ENCODE measurements at regions not wholly inside any gene's neighbourhood (a gene's known extent, or its start where the extent isn't known, plus 50 kb on each side); places are given as distances from the start of the nearest gene placed in this dataset.

GRCh38 chr4:17170131-17170530 lies 271.7 kb upstream of the LDB2 start:
- no peak for DNase-seq (ENCODE audit: low read depth)

DNA sequence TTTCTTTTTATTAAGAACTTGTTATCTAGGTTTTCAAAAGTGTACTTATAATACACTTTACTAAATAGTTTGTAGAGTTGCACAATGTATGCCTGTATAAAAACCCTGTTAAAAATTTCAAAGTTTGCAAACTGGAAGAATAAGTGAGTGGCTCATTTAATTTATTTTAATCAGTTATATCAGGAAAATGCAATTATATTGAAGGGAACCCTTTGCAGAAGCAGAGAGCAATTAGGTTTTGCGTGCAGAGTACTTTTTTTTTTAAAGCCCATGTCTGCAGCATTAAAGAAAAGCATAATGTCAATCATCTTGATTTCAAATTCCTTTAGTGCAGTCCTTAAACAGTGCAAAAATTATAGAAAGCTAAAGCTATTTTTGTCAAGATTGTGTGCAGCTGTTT lies 271.3 kb upstream of the LDB2 start:
- DNase-seq (ENCODE audit: low read depth): no peak

DNA sequence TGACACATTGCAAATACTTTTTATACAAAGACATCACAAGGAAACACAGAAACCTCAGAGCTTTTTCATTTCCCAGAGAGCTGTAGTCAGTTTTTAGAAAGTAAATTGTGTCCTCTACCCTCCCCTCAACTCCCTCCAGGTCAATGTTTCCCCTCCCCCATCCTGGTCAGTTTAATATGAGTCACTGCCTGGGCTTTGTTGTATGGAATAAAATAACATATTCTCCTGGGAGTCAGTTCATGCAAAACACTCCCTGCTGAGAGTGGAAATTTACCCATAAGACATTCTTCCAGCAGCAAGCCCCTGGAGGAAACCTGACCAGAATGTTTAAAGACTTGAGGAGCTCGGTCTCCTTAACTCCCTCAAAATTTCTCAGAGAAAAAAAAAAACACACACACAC lies 270.1 kb upstream of the LDB2 start:
- no peak for DNase-seq (ENCODE audit: low read depth)

- no peak for DNase-seq (ENCODE audit: low read depth)
Measured at GRCh38 chr4:17166954-17167353, 268.5 kb upstream of the LDB2 start.

GRCh38 chr4:17165286-17165685 lies 266.8 kb upstream of the LDB2 start:
- DNase-seq (ENCODE audit: low read depth): no peak

DNA sequence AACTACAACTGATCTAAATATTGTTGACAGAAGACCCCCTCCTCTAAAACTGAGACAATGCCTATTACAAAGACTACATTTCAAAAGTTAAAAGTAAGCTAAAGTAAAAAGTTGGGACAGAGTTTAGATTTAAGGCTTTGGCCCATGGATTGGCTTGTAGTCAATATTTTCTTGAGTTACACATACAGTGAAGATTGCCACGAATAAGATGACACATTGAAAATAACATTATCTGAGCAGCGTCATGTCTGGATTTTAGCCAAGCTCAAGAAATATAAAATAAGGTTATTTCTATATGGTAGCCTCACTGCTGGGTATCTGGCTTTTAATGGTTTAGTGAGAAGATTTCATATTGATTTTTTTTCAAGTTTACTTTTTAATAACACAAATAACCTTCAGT lies 266.2 kb upstream of the LDB2 start:
- DNase-seq (ENCODE audit: low read depth): no peak

DNA sequence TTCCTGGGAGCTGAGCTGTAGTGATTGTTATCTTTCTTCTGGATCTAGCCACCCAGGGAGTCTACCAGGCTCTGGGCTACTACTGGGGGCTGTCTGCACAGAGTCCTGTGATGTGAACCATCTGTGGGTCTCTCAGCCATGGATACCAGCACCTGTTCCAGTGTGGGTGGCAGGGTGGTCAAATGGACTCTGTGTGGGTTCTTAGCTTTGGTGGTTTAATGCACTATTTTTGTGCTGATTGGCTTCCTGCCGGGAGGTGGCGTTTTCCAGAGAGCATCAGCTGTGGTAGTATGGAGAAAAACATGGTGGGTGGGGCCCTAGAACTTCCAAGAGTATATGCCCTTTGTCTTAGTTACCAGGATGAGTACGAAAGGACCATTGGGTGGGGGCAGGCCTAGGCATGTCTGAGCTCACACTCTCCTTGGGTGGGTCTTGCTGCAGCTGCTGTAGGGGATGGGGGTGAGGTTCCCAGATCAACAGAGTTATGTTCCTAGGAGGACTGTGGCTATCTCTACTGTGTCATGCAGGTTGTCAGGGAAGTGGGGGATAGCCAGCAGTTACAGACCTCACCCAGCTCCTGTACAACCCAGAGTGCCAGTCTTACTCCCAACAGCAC lies 264.8 kb upstream of the LDB2 start:
- DNase-seq (ENCODE audit: low read depth): no peak

DNA sequence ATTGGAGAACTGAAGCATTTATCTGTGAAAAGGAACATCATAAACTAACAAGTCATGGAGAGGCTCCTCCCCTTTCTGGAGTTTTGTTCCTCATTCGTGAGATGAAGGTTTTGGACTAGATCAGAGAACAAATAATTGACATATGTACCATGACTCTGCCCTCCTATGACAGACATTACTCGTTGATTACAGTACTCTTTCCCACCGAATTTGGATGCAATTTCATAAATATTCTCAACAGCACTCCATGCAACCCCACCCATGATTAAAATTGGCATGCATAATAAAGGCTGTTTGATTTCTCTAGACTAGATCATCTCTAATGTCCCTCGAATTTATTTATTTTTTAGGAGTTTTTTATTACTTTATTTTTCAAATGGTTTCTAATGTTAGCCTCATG lies 258.9 kb upstream of the LDB2 start:
- DNase-seq (ENCODE audit: low read depth): no peak

DNA sequence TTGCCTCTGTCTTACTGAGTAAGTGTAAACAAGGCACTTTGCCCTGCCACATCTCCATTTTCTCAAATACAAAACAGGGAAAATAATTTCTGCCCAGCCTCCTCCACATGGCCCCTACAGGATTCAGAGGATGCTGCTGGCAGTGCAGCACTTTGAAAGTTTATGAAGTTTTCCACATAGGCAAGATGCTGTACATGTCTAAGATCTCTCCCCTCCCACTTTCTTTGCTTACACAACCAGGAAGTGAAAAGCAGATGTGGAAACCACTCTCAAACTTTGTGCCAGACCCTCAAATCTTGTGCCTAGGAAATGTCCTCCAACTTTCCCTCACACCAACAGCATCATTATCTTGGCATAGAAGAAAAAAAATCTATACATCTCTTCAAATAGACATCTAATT lies 257.0 kb upstream of the LDB2 start:
- no peak for DNase-seq (ENCODE audit: low read depth)

DNA sequence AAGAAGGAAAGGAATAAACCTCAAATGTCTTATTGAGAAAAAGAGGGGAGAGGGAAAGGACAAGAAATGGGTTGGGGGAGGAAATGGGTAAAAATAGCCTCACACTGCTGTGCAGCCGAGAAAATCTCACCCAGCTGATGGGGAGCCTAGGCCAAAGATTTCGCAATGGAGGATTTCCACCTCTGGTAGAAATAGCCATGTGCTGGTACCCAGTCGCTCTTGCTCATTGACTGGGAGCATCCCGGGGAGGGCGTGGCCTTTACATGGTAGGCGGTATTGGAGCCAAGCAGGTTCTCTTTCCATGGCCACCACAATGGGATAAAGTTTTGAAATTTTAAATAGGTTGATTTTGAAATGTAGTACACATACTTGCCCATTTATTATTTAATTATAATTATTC lies 255.1 kb upstream of the LDB2 start:
- no peak for DNase-seq (ENCODE audit: low read depth)

DNA sequence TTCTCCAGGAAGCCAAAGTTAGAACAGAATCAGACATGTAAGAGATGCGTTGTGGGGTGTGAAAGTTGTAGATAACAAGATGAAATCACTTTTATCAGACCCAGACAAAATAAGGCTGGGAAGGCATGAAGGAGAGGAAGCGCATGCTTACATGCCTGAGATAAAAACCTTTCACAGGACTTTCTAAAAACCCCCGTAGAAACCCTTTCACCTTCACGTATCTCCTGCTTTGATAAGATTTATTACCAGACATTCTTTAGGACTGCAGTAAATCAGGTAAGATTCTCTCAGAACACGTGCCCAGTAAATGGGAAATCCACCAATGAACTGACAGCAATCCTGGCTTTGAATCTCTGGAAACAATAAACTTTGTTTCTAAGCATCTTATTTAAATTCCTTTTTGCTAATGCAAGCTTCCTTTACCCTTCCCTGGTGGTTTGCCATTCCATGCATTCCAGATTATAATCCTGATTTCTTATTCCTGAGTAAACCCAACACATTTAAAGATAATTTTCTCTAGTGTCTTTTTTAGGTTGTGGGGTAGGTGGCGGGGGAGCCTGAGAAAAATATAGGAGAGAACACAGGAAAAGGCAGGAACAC lies 254.6 kb upstream of the LDB2 start:
- DNase-seq (ENCODE audit: low read depth): no peak

DNA sequence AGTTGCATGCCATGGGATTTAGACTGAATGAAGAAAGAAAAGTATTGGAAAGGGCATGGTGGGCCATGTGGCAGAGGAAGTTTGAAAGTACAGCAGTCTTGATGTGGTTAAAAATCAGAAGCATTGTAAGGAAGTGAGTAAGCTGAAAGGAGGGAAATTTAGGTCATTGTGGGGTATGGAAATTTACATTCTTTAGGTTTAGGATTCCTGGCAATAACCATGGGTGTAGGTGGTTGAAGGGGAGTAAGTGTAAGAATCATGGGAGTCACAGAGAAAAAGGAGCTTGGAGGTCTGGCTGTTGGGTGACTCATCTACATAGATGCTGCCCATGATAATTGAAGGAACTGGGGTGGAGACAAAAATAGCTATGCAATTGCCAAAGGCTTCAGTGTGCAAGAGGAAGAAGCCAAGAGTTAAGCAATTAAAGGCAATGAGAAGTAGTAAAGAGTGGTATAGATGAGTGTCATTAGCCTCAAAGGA lies 243.8 kb upstream of the LDB2 start:
- no peak for DNase-seq (ENCODE audit: low read depth)

DNA sequence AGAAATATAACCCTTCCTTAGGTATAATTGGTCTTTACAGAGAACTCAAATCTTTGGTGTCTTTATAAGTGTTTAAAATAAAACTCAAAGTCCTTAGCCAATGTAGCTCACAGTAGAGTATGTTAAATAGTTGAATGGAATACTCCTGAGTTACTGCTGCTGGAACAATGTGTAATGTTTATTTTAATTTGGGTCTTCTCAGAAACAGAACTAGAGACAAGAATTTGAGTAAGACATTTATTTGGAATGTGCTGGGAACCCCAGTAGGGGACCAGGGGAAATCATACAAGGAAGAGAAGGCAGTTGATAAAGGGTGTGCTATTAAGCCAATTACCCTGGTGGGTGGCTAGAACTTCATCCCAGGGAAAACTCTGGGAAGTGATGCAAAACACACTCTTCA lies 240.4 kb upstream of the LDB2 start:
- no peak for DNase-seq (ENCODE audit: low read depth)

GRCh38 chr4:17134565-17134964 lies 236.1 kb upstream of the LDB2 start:
- no peak for DNase-seq (ENCODE audit: low read depth)

DNA sequence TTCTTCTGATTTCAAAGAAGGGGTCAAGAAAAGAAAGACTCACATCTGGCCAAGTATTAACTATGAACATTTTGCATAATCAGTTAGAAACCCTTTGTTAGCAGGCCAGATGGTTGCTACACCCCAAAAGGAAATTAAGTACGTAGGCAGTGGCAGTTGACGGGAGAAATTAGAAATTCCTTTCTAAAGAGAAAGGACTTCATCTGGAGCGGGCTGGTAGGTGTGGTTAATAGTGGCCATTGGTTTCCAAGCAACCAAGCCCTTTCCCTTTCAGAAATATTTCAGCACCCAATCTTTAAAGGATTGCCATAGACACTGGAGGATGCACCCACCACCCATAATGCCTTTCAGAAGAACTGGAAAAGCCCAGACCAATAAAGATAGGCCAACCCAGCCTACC lies 235.7 kb upstream of the LDB2 start:
- DNase-seq (ENCODE audit: low read depth): no peak

- no peak for DNase-seq (ENCODE audit: low read depth)
Measured at GRCh38 chr4:17132226-17132625, 233.8 kb upstream of the LDB2 start.

GRCh38 chr4:17128268-17128667 lies 229.8 kb upstream of the LDB2 start:
- no peak for DNase-seq (ENCODE audit: low read depth)

- DNase-seq (ENCODE audit: low read depth): no peak
Measured at GRCh38 chr4:17126321-17126966, 228.0 kb upstream of the LDB2 start.

DNA sequence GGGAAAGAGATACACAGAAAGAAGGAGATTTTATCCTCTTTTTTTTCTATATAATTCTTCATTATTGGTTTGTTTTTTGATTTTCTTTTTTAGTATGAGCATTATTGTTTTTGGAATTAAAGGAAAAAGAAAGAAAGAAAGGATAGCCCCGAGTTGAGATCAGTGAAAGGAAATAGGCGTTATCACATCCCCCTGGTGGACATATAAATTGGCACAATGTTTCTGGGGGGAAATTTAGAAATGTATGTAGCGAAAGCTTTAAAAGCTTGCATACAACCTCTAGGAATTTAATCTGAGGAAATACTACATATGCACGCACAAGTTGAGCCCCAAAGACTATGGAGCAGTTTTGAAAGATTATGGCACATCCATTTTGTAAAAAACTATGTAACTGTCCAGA lies 226.3 kb upstream of the LDB2 start:
- DNase-seq (ENCODE audit: low read depth): no peak

DNA sequence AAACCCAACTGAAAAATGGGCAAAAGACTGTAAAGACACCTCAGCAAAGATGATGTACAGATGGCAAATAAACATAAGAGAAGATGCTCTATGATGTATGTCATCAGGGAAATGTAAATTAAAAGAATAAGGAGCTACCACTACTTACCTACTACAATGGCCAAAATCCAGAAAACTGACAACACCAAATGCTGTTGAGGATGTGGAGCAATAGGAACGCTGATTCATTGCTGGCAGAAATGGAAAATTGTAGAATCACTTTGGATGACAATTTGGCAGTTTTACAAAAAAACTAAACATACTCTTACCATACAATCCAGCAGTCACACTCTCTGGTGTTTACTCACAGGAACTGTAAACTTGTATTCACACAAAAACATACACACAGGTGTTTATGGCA lies 222.3 kb upstream of the LDB2 start:
- DNase-seq (ENCODE audit: low read depth): no peak

DNA sequence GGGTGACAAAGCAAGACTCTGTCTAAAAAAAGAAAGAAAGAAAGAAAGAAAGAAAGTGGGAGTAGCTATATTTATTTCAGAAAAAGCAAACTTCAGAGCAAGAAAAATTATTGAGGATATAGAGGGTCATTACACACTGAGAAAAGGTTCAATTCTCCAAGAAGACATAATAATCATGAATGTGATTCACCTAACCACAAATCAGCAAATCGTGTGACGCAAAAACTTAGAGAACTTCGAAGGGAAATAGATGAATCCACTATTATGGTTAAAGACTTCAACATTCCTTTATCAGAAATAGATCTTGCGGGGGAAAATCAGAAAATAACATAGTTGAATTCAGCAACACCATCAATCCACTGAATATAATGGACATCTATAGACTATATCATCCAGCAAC lies 219.3 kb upstream of the LDB2 start:
- no peak for DNase-seq (ENCODE audit: low read depth)

DNA sequence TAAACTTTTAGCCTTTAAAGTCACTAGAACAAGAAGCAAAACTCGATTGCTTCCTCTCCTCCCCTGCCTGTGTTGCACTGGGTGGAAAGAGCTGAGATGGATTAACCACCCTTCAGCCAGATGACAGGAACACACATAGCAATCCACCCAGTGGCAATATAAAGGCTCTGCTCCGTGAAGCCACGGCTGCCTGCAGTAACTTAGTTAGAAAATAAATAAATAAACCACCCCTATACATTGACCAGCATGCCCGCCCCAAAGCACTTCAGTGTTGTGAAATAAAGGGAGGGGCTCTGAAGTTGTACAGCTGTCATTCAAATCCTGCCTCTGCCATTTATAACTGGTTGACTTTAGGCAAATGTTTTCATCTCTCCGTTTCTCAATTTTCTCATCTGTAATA lies 217.1 kb upstream of the LDB2 start:
- no peak for DNase-seq (ENCODE audit: low read depth)

DNA sequence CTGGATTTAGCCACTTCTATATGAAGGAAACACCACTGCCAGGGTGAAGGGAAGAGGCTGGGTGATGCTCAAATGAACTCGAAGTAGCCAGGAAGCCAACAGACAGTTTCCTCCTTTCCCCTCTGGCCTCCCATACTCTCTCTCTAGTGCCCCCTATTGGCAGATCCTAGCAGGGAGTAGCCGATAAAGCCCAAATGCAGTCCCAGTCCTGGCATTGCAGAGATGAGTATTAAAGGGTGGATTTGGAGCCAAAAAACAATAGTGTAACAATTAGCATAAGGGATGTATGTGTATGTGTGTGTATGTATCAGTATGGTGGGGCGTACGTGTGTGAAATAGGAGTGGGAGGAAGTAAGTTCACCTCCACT lies 213.8 kb upstream of the LDB2 start:
- no peak for DNase-seq (ENCODE audit: low read depth)

- no peak for DNase-seq (ENCODE audit: low read depth)
Measured at GRCh38 chr4:17109126-17109525, 210.7 kb upstream of the LDB2 start.
